ENCODE measurements at regions not wholly inside any gene's neighbourhood (a gene's known extent, or its start where the extent isn't known, plus 50 kb on each side); places are given as distances from the start of the nearest gene placed in this dataset.

DNA sequence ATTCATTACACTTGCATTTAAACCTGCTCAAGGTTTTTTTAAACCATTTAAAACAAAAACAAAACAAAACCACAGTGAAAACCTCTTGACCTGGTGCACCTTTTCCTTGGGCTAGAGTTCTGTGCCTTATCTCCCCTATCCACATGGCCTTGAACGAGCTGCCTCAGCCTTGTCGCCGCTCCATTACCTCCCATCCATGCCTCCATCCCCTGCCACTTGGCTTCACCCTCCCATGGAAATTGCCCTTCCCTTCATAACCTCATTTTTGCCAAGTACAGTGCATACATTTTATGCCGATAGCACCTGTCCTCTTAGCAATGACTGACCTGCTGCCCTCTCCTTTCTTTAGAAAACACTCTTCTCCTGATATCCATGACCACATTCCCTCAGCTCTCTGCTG is 188.6 kb upstream of the ASIC2 start:
- DNase-seq = no peak

DNA sequence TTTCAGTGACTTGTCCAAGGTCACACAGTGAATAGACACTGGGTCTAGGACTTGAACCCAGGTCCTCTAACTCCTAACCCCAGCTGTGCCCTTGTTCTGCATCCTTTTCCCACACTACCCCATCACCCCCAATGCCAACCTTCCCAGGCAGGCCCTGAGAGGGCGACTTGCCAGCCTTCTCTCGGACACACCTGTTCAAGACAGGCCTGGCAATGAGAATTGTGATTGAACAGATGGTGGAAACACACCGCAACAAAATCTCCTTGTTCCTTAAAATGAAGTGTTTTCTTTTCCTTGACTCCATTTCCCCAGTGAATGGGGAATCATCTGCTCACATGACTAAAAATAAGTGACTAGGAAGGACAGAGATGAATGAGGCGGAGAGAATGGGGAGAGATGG is 189.5 kb upstream of the ASIC2 start:
- DNase-seq = no peak

DNA sequence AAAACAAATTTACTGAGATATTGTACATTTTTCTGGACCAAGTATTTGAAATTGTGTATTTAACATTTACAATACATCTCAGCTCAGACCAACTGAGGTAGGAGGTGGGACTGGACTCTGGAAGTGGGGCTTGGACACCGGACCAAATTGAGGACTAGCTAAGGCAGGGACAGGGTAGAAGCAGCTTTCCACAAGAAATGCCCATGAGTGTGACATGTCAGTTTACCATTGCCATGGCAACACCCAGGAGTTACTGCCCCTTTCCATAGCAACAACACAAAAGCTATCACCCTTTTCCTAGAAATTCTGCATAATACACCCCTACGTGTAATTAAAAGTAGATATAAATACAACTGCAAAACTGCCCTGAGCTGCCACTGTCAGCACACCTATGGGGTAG is 191.5 kb upstream of the ASIC2 start:
- DNase-seq = no peak

DNA sequence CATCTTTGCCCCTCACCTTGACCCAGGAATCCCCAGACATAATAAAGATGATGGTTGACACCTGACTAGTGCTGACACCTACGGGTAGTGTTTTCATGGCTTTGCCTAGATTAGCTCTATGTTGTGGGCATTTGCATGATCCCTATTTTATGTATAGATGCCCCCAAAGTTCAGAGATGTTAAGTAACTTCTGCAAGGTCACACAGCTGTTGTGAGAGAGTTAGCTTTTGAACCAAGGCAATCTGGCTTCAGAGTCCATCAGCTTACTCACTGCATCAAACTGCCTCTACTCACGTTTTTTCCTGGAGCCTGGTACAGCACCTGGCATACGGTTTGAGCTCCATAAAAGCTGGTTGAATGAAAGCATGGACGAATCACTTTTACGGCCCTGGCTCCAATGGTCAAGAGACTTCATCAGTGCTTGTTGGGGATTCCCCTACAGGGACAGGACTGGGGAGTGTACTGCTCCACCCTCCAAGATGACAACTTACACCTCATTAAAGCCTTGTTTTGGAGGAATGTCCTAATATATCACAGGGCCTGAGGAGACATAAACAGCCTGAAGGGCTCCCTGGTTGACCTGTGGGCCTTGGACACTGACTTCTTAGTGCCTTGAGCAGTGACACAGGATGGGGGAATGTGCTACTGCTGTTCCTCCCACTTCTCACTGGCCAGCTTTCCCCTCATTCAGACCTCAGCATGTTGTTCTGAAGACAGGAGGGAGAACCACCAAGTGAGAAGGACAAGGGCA is 193.2 kb upstream of the ASIC2 start:
- no peak for DNase-seq

DNA sequence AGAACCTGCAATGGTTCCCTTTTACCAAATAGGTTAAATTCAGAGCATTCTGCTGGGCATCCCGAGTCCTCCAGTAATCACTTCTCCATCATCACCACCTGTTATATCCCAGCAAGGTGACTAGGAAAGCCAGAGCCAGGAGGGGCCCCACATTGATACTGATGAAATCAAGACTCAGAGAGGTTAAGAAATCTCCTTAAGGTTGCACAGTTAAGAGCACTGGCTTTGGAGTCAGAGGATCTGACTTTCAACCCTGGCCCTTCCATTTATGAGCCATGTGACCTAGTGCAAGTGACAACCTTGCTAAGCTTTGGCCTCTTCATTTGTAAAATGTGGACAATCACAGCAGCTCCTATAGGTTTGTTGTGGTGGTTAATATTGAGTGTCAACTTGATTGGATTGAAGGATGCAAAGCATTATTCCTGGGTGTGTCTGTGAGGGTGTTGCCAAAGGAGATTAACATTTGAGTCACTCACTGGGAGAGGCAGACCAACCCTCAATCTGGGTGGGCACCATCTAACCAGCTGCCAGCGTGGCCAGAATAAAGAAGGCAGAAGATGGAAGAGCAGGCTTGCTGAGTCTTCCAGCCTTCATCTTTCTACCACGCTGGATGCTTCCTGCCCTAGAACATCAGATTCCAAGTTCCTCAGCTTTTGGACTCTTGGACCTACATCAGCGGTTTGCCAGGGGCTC is 194.2 kb upstream of the ASIC2 start:
- DNase-seq = no peak

DNA sequence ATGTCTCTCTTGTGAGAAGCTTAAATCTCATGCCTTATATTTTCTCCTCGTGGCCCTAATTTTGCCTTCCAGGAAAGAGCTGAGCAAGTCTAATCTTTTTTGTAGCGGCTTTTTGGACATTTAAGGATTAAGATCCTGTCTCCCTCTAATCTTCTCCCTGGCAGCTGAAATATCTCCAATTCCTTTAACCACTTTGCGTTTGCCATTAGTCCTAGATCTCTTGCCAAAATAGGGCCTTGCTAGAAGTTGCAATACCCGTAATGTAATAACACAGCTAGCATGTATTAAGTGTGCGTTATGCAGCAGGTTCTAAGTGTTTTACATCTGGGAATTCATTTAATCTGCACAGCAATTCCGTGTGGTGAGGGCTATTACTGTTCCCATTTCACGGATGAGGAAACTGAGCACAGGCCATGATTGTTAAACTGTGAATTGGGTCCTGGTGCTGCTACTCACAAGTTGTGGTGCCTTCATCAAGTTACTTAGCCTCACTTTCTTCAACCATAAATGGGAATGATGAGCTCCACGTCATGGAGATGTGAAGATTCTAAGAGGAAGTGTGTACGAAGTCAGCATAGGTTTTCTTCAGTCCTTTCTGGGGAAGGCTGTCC is 198.9 kb upstream of the ASIC2 start:
- no peak for DNase-seq

DNA sequence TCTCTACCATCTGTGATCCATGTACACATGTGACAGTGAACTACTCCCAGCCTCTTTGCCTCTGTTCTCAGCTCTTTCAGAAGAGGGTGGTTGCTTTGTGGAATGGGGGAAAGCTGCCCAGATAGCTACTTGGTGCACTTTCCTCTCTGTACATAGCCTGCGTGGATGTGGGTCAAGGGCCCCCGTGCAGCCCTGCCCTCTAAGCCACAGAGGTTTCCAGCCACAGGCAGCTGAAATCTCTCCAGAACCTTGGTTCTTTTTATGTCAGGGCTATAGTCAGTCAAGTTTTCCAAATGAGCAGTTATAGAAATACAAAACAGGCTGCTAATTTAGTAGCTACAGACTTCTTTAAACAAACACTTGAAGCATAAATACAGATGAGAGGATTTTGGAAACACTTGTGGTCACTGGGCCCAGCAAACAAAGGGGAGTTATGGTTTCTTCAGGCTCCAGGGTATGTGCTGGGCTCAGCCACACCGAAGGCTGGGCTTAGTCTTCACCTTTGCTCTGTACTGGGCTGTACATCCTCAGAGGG is 199.7 kb upstream of the ASIC2 start:
- no peak for DNase-seq

DNA sequence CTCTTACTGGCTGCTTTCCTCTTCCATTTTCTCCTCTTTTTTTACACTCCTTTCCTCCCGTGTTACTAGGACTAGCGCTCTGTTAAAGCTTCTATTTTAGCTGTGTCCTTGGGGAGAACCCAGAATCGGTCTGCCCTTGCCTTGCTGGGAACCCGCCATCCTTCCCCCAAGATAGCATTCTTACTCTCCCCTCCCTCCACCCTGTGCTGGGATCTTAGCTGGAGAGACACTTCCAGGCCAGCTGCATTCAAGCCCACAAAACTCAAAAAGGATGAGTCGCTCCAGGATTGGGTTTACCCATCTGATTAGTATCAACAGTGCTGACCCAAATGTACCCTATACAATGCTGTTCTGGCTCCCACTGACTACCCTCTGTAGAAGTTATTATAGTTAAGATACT is 200.5 kb upstream of the ASIC2 start:
- DNase-seq = no peak

DNA sequence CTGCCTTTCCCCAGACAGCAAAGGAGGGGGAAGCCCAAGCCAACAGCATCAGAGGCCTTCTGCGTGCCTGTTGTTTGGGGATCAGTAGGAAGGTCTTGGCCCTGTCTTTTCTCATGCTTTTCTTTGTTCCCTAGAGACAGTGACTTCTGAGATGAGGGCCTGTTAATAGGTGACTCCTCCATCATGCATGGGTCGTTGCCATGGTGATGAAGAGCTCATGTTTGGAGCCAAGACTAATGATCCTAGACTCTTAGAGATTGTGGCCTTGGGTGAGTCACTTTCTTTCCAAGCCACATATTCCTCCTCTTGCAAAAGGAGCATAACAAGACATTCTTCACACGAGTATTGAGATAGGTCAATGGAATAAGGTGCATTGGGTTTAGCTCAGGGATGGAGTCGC is 201.1 kb upstream of the ASIC2 start:
- no peak for DNase-seq

DNA sequence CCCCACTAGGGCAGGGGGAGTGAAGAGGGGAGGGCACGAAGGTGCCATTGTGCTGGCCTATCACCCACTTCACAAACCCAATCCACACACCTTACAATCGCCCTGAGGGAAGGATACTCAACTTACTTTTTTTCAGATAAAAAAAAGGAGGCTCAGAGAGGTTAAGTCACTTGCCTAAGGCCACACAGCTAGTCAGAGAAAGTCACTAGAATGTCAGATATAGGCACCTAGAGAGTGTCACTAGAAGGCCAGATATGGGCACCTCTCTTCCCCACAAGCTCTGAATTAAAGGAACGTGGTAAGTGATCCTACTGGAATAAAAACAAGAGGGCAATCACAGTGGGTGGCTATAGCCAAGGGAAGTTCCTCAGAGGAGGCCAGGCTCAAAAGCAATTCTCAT is 204.5 kb upstream of the ASIC2 start:
- DNase-seq = no peak

DNA sequence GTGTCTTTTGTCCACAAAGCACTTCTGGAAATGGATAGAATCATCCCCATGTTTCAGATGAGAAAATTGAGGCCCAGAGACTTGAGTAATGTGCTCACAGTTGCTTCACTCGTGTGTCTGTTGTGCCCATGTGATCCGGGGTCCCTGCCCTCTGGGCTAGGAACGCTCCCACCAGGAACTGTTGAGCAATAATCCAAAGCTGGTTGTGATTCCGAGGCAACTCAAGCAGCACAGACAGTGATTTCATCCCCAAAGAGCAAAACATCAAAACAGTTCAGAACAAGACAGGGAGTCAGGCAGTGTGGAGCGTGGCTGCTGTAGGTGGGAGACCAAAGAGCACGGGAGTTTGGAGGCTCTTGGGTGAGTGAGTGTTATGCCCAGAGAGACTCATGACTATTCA is 205.0 kb upstream of the ASIC2 start:
- DNase-seq = no peak

DNA sequence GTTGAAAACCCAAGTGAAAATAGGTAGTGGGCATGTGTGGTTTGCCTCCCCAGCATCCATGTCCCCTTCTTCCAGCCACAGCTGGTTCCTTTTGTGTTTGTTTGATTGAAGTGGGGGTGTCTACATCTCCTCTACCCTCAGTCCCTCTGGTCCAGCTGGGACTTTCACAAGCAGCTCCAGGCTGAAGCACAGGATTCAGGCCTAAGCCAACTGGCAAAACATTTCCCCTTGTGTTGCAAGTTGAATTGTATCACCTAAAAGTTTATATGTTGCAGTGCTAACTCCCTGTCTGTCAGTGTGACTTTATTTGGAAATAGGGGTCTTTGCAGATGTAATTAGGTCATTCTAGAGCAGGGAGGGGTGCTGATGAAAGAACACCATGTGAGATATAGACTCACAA is 205.9 kb upstream of the ASIC2 start:
- DNase-seq = no peak

DNA sequence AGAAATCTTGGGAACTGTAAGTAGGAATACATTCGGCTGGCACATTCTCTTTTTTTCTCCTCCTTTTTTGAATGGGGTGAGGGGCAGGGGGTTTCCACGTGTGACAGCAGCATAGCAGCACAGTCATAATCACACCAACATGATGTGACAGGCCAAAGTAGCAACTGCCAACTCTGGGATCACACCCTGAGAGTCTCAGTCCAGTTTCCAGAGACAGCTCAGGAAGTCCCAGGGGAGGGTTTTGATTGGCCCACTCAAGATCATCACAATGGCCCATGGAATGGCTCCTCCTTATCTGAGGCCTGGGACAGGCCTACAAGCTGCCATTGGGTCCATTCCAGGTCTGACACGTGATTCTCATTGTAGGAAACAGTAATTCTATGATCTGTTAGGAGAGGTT is 207.1 kb upstream of the ASIC2 start:
- no peak for DNase-seq

DNA sequence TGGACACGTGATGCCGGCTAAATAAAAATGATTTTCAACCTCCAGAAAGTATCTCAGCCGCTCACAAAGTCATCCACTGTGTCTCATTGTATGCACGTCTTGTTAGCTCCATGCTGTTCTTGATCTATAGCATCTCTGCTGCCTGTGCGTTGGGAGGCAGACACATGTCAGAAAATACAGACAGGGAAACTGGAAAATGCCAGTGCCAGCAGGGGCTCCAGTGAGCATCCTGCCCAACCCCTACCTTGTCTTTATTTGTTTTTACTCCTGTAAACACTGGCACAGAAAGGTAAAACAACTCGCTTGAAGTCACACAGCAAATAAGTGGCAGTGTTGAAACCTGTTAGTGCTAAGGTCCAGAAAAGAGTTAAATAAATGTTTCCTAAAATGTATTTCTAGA is 208.1 kb upstream of the ASIC2 start:
- DNase-seq = no peak

DNA sequence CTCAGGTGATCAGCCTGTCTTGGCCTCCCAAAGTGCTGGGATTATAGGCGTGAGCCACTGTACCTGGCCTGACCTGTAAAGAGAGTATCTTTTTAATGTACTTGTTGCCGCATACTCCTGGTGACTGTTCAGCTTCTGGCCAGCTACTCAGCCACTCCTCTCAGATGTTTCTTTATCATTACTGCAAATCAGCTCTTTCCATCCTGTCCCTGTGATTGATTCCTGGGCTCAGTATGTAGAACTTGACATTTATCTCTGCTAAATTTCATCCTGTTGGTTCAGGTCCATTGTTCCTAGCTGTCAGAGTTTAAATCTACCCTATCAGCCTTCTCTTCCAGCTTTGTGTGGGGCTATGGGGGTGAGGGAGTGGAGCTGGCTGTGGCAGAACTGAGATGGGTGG is 211.5 kb upstream of the ASIC2 start:
- no peak for DNase-seq

DNA sequence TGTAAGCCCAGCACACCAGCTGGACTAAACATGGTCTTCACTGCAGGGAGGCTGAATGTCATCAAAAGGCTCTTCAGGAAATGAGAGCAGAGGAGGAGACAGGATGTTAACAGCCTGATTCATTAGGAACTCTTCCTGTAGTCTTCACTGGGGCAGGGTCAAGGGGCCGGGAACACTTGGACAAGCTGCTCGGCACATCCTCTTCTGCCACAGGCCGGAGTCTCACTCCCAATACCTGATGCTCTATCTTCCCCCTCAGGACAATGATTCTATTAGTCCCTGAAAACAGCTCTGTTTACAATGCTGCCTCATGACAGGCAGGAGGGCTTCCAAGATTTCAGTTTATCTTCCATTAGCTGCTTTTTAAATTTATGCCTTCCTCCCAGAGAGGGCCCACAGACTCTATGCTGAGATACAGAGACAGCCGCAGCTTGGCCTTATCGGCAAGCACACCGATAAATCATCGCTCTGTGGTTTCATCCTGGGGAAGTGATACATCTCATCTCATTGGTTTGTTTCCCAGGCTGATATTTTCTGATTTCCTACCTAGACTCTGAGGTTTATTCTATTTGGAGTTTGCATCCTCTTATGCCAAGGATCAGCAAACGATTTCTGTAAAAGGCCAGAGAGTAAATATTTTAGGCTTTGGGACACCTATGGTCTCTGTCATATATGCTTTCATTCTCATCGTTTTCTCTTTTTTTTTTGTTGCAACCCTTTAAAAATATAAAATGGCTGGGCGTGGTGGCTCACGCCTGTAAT is 214.0 kb upstream of the ASIC2 start:
- no peak for DNase-seq

DNA sequence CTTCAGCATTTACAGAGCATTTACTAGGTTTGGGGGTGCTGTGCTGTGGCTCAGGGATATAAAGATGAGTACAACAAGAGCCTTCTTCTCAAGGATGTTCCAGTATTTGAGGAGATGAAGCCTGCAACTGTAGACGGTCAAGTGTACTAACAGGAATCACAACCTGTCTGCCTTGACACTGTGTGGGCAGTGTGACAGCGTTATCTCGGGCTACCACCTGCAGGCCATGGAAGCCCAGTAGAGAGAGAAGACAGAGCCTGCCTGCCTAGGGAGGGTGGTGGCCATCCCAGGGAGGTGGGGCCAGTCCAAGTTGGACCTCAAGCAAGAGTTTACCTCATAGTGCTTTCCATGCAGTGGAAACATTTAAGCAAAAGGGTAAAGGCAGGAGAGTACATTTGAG is 215.1 kb upstream of the ASIC2 start:
- DNase-seq = no peak

DNA sequence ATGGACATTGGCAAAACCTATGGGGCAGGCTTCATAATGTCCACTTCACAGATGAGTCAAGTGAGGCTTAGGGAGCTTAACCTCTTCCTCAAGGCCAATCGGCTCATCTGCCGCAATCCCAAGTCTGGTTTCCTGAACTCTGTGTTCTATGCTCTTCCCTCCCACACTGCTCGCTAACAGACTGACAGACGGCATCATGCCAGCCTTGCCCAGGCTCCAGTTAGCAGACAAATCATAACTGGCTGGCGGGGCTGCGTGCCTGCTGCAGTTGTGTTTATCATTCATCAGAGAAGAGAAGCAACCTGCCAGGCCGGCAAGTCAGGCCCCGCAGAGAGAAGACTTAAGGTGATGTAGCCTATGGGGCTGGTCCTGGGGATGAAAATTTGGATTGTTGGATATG is 216.2 kb upstream of the ASIC2 start:
- no peak for DNase-seq

DNA sequence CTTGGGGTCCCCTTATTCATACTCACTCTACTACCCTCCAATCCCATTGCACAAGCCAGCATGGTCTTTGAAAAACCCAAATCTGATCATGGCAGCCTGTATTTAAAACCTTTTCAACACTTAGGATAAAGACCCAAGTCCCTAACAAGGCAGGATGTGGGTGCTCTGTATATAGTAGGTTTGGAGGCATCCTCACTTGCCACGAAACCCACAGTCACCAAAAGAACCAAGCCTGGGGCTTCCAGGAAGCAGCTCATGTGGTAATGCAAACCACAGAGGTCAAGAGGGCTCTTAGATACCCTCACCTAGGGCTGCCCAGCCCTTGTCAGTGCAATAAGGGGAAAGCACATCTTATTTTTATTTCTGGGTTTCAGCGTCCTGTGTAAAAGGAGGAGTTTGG is 218.6 kb upstream of the ASIC2 start:
- no peak for DNase-seq

DNA sequence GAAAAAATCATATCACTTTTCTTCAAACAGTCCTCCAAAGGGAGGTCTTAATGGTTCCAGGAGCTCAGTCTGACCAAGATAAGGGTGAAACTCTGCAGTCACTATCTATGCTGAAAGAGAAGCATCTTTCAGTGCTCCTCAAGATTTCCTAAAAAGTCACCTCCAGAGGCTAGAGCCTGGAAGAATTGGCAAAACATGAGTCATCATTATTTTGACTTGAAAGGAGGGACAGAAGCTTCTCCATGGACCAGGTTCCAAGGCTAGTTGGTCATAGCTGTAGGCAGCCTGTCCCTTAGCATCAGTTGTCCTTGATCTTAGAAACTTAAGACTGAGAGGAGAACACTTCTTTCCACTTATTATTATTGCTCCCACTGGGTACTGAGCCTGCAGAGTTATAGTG is 219.0 kb upstream of the ASIC2 start:
- DNase-seq = no peak

DNA sequence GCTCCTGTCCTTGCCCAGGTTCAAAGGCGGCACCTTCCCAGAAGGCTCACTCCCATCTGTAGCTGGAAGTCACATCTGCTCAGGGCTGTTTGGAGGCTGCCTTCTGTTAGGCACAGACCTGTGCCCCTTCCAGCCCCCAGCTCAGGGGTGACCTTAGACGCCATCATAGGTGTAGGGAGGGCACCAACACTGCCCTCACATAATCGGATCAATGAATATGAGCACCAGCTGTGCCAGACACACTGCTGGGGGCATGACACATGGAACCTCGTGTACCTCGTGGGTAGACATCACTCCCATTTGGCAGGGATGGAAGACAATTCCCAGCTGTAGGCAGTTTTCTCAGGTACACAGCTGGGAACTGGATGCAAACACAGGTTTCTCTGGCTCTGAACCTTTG is 220.7 kb upstream of the ASIC2 start:
- DNase-seq = no peak

DNA sequence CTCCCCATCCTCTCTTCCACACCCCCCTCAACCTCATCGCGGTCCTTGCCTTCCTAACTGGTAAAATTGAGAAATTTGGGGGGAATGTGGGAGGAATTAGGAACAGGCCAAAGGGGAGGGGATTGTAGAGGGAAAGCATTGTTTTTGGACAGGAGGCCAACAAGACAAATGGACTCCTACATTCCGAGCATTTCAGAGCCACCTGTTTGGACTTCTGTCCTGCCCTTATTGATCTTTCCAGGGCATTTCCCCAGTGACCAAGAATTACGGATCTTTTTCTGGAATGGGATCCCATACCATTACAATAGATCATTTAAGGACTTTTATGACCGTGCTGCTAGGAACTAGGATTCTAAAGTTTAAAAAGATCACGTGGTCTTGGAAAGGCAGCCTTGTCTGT is 221.3 kb upstream of the ASIC2 start:
- DNase-seq = no peak

DNA sequence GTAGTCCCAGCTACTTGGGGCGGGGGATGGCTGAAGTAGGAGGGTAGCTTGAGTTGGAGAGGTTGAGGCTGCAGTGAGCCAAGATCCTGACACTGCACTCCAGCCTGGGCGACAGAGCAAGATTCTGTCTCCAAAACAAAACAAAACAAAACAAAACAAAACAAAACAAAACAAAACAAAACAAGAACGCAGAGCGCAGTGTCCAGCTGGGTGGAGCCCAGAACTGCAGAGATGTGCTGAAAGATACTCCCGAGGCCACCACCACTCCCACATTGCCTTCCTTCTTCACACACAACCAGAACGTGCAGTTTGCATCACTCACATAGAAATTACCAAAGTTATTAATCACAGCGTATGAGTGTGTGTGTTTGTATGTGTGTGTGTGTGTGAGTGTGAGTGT is 222.9 kb upstream of the ASIC2 start:
- no peak for DNase-seq

DNA sequence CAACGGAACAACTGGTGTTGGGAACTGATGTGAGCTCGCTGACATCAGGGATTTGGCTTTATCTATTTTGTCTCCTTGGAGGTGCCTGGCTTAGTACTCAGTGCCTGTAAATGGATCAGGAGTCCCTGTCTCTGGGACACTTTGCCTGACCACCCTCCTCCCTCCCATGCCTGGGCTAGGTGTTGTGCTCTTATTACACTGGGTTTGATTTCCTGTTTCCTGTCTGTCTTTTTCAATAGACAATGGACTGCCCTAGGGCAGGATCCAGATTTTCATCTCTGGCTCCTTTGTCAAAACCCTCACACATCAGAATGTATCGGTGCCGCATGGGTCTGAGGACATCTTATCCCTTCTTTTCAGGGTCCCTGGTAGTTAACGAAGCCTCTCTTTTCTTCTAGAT is 223.6 kb upstream of the ASIC2 start:
- no peak for DNase-seq

Measured in stimulated activated CD4-positive, alpha-beta T cell treated with anti-CD3 and anti-CD28 coated beads, Interleukin-2, amount 100 ng/mL, for 24 hours (primary cell).